ENCODE measurements at regions not wholly inside any gene's neighbourhood (a gene's known extent, or its start where the extent isn't known, plus 50 kb on each side); places are given as distances from the start of the nearest gene placed in this dataset.

GRCh38 chr2:122519366-122519765, 763.9 kb downstream of the TSN start:
- H3K9ac ChIP-seq (ENCODE audit: insufficient read depth, low read length, poor library complexity, severe bottlenecking): no peak overlapping the region
- no peaks in the 10 kb centered on the region for H3K4me1 ChIP-seq (ENCODE audit: control insufficient read depth in 1 of 2, insufficient read depth in 2 of 2, low read length in 2 of 2)
- intact Hi-C loops (cut with micrococcal nuclease): no loop called here
- no peak overlapping the region for H3K4me3 ChIP-seq (replicated peaks in 1 of 3; ENCODE audit: low read depth in 2 of 3, low read length in 3 of 3)
- peaks cover 0 to 4% (median under 1%) of the 10 kb centered on the region in 7 donors for H3K9me3 Mint-ChIP-seq
- no peak overlapping the region for H2AFZ ChIP-seq (ENCODE audit: insufficient read depth, low read depth, low read length, poor library complexity, severe bottlenecking)
- TF ChIP-seq, protein P1, sequence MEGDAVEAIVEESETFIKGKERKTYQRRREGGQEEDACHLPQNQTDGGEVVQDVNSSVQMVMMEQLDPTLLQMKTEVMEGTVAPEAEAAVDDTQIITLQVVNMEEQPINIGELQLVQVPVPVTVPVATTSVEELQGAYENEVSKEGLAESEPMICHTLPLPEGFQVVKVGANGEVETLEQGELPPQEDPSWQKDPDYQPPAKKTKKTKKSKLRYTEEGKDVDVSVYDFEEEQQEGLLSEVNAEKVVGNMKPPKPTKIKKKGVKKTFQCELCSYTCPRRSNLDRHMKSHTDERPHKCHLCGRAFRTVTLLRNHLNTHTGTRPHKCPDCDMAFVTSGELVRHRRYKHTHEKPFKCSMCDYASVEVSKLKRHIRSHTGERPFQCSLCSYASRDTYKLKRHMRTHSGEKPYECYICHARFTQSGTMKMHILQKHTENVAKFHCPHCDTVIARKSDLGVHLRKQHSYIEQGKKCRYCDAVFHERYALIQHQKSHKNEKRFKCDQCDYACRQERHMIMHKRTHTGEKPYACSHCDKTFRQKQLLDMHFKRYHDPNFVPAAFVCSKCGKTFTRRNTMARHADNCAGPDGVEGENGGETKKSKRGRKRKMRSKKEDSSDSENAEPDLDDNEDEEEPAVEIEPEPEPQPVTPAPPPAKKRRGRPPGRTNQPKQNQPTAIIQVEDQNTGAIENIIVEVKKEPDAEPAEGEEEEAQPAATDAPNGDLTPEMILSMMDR (IDR thresholded peaks at IDR 0.05): no peak
- no peaks in the 10 kb centered on the region for H3K79me2 ChIP-seq (ENCODE audit: insufficient read depth, low read length)
- no peaks in the 10 kb centered on the region for H3K27me3 ChIP-seq (ENCODE audit: control insufficient read depth in 2 of 2, insufficient read depth in 2 of 2, low read length in 2 of 2)
- no peaks in the 10 kb centered on the region for H3K36me3 Mint-ChIP-seq
- no peak overlapping the region for H3K27ac Mint-ChIP-seq
- no peak overlapping the region for H3K27ac ChIP-seq (ENCODE audit: low read depth in 1 of 2, low read length in 2 of 2)
- H3K36me3 ChIP-seq (replicated peaks in 1 of 2; ENCODE audit: control insufficient read depth in 1 of 2, insufficient read depth in 2 of 2, low read length in 2 of 2): no peaks in the 10 kb centered on the region
- WGBS (ENCODE audit: insufficient coverage): no CpG with 5 or more reads among the region's 4 CpGs
- H4K20me1 ChIP-seq (ENCODE audit: insufficient read depth, low read length): no peaks in the 10 kb centered on the region
- H3K4me3 Mint-ChIP-seq: no peak overlapping the region
- H3K27me3 Mint-ChIP-seq (ENCODE audit: low read depth in 3 of 3): peaks cover 0 to 1% (median 0%) of the 10 kb centered on the region in 3 donors
- no peaks in the 10 kb centered on the region for H3K4me1 Mint-ChIP-seq
- no peak for DNase-seq
- no peaks in the 10 kb centered on the region for H3K9me3 ChIP-seq (replicated peaks in 1 of 2; ENCODE audit: control insufficient read depth in 1 of 2, insufficient read depth in 1 of 2, low read length in 2 of 2)
- H3K4me2 ChIP-seq (replicated peaks; ENCODE audit: extremely low read depth, low read length, poor library complexity, severe bottlenecking): no peak overlapping the region

GRCh38 chr2:122519821-122520611, 764.6 kb downstream of the TSN start:
- Histone ChIP-seq H3K9me3 (replicated peaks in 1 of 2; ENCODE audit: control insufficient read depth in 1 of 2, insufficient read depth in 1 of 2, low read length in 2 of 2) (no peaks in the 10 kb centered on the region), H3K27ac (ENCODE audit: low read depth in 1 of 2, low read length in 2 of 2) (no peak overlapping the region), H3K4me3 (replicated peaks in 1 of 3; ENCODE audit: low read depth in 2 of 3, low read length in 3 of 3) (no peak overlapping the region), H4K20me1 (ENCODE audit: insufficient read depth, low read length) (no peaks in the 10 kb centered on the region), H3K4me1 (ENCODE audit: control insufficient read depth in 1 of 2, insufficient read depth in 2 of 2, low read length in 2 of 2) (no peaks in the 10 kb centered on the region), H3K4me2 (replicated peaks; ENCODE audit: extremely low read depth, low read length, poor library complexity, severe bottlenecking) (no peak overlapping the region), H3K9ac (ENCODE audit: insufficient read depth, low read length, poor library complexity, severe bottlenecking) (no peak overlapping the region), H3K27me3 (ENCODE audit: control insufficient read depth in 2 of 2, insufficient read depth in 2 of 2, low read length in 2 of 2) (no peaks in the 10 kb centered on the region), H2AFZ (ENCODE audit: insufficient read depth, low read depth, low read length, poor library complexity, severe bottlenecking) (no peak overlapping the region), H3K36me3 (replicated peaks in 1 of 2; ENCODE audit: control insufficient read depth in 1 of 2, insufficient read depth in 2 of 2, low read length in 2 of 2) (no peaks in the 10 kb centered on the region), H3K79me2 (ENCODE audit: insufficient read depth, low read length) (no peaks in the 10 kb centered on the region)
- Mint-ChIP-seq H3K36me3 (no peaks in the 10 kb centered on the region), H3K27me3 (ENCODE audit: low read depth in 3 of 3) (peaks cover 0 to 1% (median 0%) of the 10 kb centered on the region in 3 donors), H3K27ac (no peak overlapping the region), H3K4me1 (no peaks in the 10 kb centered on the region), H3K9me3 (peaks cover 0 to 2% (median 0%) of the 10 kb centered on the region in 7 donors), H3K4me3 (no peak overlapping the region)
- intact Hi-C loops (cut with micrococcal nuclease): no loop called here
- DNase-seq: no peak
- TF ChIP-seq, protein P1 (IDR thresholded peaks at IDR 0.05): no peak
- WGBS (ENCODE audit: insufficient coverage): no CpG with 5 or more reads among the region's 4 CpGs
